ENCODE measurements at regions not wholly inside any gene's neighbourhood (a gene's known extent, or its start where the extent isn't known, plus 50 kb on each side); places are given as distances from the start of the nearest gene placed in this dataset.
A peak's percentile ranks its signal among the peaks of the same experiment; 100 is the strongest.
"Not testable (repeated sequence)": the region's sequence is repeated elsewhere in the genome, so short reads cannot be mapped to it uniquely, and the experiment has no call there.

DNA sequence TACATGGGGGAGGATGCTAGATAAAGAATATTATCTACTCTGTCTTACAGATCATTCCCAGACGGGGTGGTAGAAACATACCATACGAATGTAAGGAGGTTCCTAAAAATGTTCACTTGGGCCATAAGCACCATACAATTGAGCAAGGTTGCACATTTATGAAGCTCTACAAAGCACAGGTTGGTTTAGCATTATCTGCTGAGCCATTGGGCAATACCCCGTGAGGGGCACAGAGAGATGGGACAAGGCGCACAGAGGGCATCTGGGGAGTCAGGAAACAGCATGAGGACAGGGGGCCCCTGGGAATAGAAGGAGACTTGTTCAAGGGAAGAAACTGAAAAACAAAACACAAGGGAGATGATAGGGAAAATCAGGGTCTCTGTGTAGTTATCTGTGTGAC lies 305.3 kb downstream of the TRIML1 start:
- Histone ChIP-seq H3K36me3 (no peaks in the 10 kb centered on the region), H3K9me3 (peaks cover 0 to 4% (median 0%) of the 10 kb centered on the region in 11 donors), H3K4me1 (peaks cover 0 to 4% (median 0%) of the 10 kb centered on the region in 9 donors), H3K27me3 (no peaks in the 10 kb centered on the region), H3K4me3 (no peak overlapping the region), H3K27ac (no peak overlapping the region)
- ATAC-seq (no peak), DNase-seq (no peak)
- WGBS, 2 donors = 85 to 89% methylated on average over 4 of the region's 4 CpGs
- intact Hi-C loops (cut with DNase I) = no loop called here
- TF ChIP-seq, protein P1, sequence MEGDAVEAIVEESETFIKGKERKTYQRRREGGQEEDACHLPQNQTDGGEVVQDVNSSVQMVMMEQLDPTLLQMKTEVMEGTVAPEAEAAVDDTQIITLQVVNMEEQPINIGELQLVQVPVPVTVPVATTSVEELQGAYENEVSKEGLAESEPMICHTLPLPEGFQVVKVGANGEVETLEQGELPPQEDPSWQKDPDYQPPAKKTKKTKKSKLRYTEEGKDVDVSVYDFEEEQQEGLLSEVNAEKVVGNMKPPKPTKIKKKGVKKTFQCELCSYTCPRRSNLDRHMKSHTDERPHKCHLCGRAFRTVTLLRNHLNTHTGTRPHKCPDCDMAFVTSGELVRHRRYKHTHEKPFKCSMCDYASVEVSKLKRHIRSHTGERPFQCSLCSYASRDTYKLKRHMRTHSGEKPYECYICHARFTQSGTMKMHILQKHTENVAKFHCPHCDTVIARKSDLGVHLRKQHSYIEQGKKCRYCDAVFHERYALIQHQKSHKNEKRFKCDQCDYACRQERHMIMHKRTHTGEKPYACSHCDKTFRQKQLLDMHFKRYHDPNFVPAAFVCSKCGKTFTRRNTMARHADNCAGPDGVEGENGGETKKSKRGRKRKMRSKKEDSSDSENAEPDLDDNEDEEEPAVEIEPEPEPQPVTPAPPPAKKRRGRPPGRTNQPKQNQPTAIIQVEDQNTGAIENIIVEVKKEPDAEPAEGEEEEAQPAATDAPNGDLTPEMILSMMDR (IDR thresholded peaks at IDR 0.05) = no peak

DNA sequence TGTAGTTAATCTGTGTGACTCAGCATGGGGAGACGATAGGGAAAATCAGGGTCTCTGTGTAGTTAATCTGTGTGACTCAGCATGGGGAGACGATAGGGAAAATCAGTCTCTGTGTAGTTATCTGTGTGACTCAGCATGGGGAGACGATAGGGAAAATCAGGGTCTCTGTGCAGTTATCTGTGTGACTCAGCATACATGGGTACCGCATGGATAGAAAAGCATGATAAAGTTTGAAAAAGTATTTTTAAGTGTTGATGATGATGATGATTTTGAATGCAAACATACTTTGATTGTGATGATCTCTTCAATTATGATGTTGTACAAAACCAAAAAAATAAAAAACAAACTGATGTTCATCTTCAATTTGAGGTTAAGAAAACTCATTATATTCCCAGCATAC lies 309.8 kb downstream of the TRIML1 start:
- H3K27ac ChIP-seq; H3K9me3 ChIP-seq; H3K27me3 ChIP-seq; H3K4me1 ChIP-seq; H3K36me3 ChIP-seq; DNase-seq; intact Hi-C loops (cut with DNase I); ATAC-seq; H3K4me3 ChIP-seq: not testable (repeated sequence)
- 53 to 66% methylated on average over 2 to 4 of the region's 4 CpGs for WGBS, 2 donors

DNA sequence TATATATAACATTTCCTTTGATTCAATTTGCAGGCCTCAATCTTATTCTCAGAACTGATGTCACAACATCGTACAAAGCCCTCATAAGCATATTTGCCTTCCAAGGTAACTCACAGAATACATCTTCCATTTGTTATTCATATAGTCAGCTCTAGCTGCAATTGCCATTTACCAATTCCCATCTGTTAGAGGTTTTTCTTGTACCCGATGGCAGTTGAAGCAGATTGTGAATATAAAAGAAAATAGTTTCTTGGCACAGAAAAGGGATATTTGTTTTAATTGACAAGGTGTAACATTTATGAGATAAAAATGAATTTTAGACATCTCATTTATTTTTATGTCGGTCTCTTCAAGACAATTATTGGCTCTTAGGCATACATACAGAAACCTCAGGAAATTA lies 311.3 kb downstream of the TRIML1 start:
- H3K9me3 ChIP-seq = no peaks in the 10 kb centered on the region
- no peak for ATAC-seq
- H3K27me3 ChIP-seq = no peaks in the 10 kb centered on the region
- no peak for DNase-seq
- 73 to 76% methylated on average over 3 of the region's 3 CpGs for WGBS, 2 donors
- no peak overlapping the region for H3K27ac ChIP-seq
- intact Hi-C loops (cut with DNase I) = no loop called here
- no peaks in the 10 kb centered on the region for H3K36me3 ChIP-seq
- TF ChIP-seq, protein P1 (IDR thresholded peaks at IDR 0.05) = no peak
- H3K4me1 ChIP-seq = no peaks in the 10 kb centered on the region
- H3K4me3 ChIP-seq = no peak overlapping the region

GRCh38 chr4:188452097-188452496 lies 312.9 kb downstream of the TRIML1 start:
- Histone ChIP-seq H3K27me3 (no peaks in the 10 kb centered on the region), H3K36me3 (no peaks in the 10 kb centered on the region), H3K4me1 (no peaks in the 10 kb centered on the region), H3K9me3 (no peaks in the 10 kb centered on the region), H3K27ac (no peak overlapping the region), H3K4me3 (no peak overlapping the region)
- WGBS, 2 donors = 31% methylated on average over 11 of the region's 11 CpGs
- DNase-seq (no peak), ATAC-seq (no peak)
- TF ChIP-seq, protein P1 (IDR thresholded peaks at IDR 0.05) = no peak
- intact Hi-C loops (cut with DNase I) = no loop called here

DNA sequence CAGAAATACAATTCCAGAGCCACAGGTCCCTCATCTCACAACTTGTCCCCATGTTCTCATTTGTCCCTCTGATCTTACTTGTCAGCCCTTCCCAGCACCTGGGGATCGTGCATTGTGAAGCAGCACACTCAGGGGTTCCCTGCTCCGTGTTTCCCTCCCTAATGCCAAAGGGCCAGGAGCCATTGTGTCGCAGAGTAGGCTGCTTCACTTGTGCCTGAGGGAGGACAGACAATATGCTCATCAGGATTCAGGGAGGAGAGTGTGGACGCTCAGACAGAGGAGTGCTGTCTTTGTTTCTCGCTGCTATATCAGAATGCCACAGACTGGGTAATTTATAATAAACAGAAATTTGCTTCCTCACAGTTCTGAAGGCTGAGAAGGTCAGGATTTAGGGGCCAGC lies 315.3 kb downstream of the TRIML1 start:
- TF ChIP-seq, protein P1 (IDR thresholded peaks at IDR 0.05) = no peak
- Histone ChIP-seq H3K27ac (peak overlapping the region in 1 of 10 donors; percentile 21), H3K9me3 (peaks cover 0 to 4% (median 0%) of the 10 kb centered on the region in 11 donors), H3K36me3 (no peaks in the 10 kb centered on the region), H3K27me3 (no peaks in the 10 kb centered on the region), H3K4me1 (no peaks in the 10 kb centered on the region), H3K4me3 (peak overlapping the region in 1 of 10 donors; percentile 46)
- intact Hi-C loops (cut with DNase I) = no loop called here
- no peak for DNase-seq
- ATAC-seq = no peak
- WGBS, 2 donors = 66 to 73% methylated on average over 5 of the region's 5 CpGs
